ENCODE measurements at regions not wholly inside any gene's neighbourhood (a gene's known extent, or its start where the extent isn't known, plus 50 kb on each side); places are given as distances from the start of the nearest gene placed in this dataset.

- intact Hi-C loops (cut with DNase I), result loop anchor here (10.0 kb wide), 1 partner anchor 410 kb away; no protein-coding TSS in a partner anchor
- no peaks in the 10 kb centered on the region for H3K27me3 ChIP-seq
- no peak overlapping the region for H3K27ac ChIP-seq
- TF ChIP-seq, protein P1, sequence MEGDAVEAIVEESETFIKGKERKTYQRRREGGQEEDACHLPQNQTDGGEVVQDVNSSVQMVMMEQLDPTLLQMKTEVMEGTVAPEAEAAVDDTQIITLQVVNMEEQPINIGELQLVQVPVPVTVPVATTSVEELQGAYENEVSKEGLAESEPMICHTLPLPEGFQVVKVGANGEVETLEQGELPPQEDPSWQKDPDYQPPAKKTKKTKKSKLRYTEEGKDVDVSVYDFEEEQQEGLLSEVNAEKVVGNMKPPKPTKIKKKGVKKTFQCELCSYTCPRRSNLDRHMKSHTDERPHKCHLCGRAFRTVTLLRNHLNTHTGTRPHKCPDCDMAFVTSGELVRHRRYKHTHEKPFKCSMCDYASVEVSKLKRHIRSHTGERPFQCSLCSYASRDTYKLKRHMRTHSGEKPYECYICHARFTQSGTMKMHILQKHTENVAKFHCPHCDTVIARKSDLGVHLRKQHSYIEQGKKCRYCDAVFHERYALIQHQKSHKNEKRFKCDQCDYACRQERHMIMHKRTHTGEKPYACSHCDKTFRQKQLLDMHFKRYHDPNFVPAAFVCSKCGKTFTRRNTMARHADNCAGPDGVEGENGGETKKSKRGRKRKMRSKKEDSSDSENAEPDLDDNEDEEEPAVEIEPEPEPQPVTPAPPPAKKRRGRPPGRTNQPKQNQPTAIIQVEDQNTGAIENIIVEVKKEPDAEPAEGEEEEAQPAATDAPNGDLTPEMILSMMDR (IDR thresholded peaks at IDR 0.05), result no peak
- no peak overlapping the region for H3K9ac ChIP-seq (ENCODE audit: low read depth in 2 of 2, low read length in 2 of 2)
- peaks cover 4% of the 10 kb centered on the region for H3K9me3 ChIP-seq
- H3K4me1 ChIP-seq, result no peaks in the 10 kb centered on the region
- DNase-seq, result no peak
- H3K36me3 ChIP-seq, result no peaks in the 10 kb centered on the region
- H3K4me3 ChIP-seq, result no peak overlapping the region
Measured at GRCh38 chr1:76744989-76745388, 122.3 kb upstream of the ST6GALNAC5 start.

GRCh38 chr1:76746206-76746605 is 121.1 kb upstream of the ST6GALNAC5 start:
- H3K36me3 ChIP-seq, result no peaks in the 10 kb centered on the region
- no peak for DNase-seq
- TF ChIP-seq, protein P1 (IDR thresholded peaks at IDR 0.05), result no peak
- H3K4me1 ChIP-seq, result no peaks in the 10 kb centered on the region
- H3K9ac ChIP-seq (ENCODE audit: low read depth in 2 of 2, low read length in 2 of 2), result no peak overlapping the region
- no peak overlapping the region for H3K4me3 ChIP-seq
- H3K9me3 ChIP-seq, result peaks cover 4% of the 10 kb centered on the region
- intact Hi-C loops (cut with DNase I), result loop anchor here (10.0 kb wide), 1 partner anchor 411 kb away; no protein-coding TSS in a partner anchor
- no peak overlapping the region for H3K27ac ChIP-seq
- H3K27me3 ChIP-seq, result no peaks in the 10 kb centered on the region

DNA sequence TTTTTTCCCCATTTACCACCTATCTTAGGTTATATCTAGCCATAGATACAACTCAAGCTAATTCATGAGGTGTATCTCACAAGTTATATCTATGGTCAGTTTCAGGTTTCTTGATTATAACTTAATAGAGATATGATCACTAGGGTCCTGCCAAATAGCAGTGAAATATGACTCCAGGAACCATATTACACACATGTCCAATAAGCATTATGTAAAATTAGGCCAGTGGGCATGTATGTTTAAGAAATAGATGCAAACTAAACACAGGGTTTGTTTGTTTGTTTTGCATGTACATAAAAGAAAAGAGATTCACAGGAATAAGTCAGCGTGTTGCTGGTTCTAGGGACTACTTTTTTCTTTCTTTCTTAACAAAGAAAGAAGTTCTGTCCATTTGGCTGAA is 112.5 kb upstream of the ST6GALNAC5 start:
- H3K9ac ChIP-seq (ENCODE audit: low read depth in 2 of 2, low read length in 2 of 2), result no peak overlapping the region
- intact Hi-C loops (cut with DNase I), result no loop called here
- no peaks in the 10 kb centered on the region for H3K9me3 ChIP-seq
- TF ChIP-seq, protein P1 (IDR thresholded peaks at IDR 0.05), result no peak
- no peak overlapping the region for H3K4me3 ChIP-seq
- no peak overlapping the region for H3K27ac ChIP-seq
- H3K27me3 ChIP-seq, result no peaks in the 10 kb centered on the region
- no peaks in the 10 kb centered on the region for H3K4me1 ChIP-seq
- no peaks in the 10 kb centered on the region for H3K36me3 ChIP-seq
- no peak for DNase-seq

DNA sequence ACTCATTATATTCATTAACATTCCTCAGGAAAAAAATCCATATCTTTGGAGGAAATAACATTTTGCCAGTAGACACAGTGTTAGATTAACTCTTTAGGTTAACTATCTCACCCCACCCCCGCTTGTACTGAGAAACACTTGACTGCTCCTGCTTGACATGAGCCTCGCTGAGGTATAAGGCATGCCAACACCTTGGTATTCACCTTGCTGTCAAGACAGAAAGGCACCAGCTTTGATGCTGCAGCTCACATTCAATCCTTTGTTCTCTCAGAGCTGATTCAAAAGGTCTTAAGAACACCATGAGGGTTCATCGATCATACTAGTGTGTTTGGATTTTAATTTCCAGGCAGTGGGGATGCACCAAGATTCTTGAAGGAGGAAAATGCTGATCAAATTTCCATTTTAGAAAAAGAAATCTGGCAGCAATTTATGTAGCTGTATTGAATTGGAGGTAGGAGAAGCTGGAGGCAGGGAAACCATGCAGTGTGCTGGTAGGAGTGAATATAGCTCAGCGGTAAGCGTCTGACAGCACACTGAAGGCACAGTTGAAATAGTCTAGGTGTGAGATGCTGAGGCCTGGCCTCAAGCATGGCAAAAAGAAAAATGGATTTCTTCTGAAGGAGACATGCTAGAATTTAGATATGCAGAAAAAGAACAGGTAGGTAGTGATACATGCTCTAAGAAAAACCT is 108.0 kb upstream of the ST6GALNAC5 start:
- H3K27me3 ChIP-seq, result no peaks in the 10 kb centered on the region
- H3K36me3 ChIP-seq, result no peaks in the 10 kb centered on the region
- TF ChIP-seq, protein P1 (IDR thresholded peaks at IDR 0.05), result no peak
- no peak for DNase-seq
- intact Hi-C loops (cut with DNase I), result no loop called here
- H3K9ac ChIP-seq (ENCODE audit: low read depth in 2 of 2, low read length in 2 of 2), result no peak overlapping the region
- H3K4me3 ChIP-seq, result no peak overlapping the region
- H3K9me3 ChIP-seq, result no peaks in the 10 kb centered on the region
- H3K27ac ChIP-seq, result no peak overlapping the region
- H3K4me1 ChIP-seq, result no peaks in the 10 kb centered on the region

- Histone ChIP-seq H3K9me3 (no peaks in the 10 kb centered on the region), H3K27me3 (no peaks in the 10 kb centered on the region), H3K36me3 (no peaks in the 10 kb centered on the region), H3K4me3 (no peak overlapping the region), H3K9ac (ENCODE audit: low read depth in 2 of 2, low read length in 2 of 2) (no peak overlapping the region), H3K4me1 (no peaks in the 10 kb centered on the region), H3K27ac (no peak overlapping the region)
- intact Hi-C loops (cut with DNase I), result no loop called here
- no peak for DNase-seq
- TF ChIP-seq, protein P1 (IDR thresholded peaks at IDR 0.05), result no peak
Measured at GRCh38 chr1:76759950-76760349, 107.3 kb upstream of the ST6GALNAC5 start.

All from colonic mucosa (tissue), 4 donors.